COLO668 (cell line): ENCODE measurements at regions not wholly inside any gene's neighbourhood (a gene's known extent, or its start where the extent isn't known, plus 50 kb on each side); places are given as distances from the start of the nearest gene placed in this dataset.

Source experiments
- DNase-seq: peaks from one replicate; lab custom pipeline; 2025; ENCODE audit not compliant: unreplicated experiment; lab: John Stamatoyannopoulos, UW

DNA sequence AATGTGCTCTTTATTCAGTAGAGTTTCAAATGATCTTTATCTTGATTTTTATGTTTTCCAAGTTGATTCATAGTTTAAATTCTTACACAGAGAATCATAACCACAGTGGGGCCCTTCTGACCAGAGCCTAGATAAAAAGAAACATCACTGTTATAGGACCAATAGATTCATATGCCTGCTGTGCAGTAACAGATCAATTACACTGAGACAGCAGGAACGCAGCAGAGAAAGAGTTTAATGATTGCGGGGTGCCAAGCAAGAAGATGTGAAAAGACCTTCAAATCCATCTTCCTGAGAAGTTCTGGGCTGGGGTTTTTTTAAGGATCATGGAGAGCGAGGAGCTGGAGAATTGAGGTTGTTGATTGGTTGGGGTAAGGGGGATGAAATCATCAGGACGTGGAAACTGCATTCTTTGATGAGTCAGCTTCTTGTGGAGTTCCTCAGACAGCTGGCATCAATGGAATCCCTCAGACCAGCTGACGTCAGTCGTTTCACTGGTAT, 346.6 kb downstream of the TBC1D4 start:
- no peak for DNase-seq

DNA sequence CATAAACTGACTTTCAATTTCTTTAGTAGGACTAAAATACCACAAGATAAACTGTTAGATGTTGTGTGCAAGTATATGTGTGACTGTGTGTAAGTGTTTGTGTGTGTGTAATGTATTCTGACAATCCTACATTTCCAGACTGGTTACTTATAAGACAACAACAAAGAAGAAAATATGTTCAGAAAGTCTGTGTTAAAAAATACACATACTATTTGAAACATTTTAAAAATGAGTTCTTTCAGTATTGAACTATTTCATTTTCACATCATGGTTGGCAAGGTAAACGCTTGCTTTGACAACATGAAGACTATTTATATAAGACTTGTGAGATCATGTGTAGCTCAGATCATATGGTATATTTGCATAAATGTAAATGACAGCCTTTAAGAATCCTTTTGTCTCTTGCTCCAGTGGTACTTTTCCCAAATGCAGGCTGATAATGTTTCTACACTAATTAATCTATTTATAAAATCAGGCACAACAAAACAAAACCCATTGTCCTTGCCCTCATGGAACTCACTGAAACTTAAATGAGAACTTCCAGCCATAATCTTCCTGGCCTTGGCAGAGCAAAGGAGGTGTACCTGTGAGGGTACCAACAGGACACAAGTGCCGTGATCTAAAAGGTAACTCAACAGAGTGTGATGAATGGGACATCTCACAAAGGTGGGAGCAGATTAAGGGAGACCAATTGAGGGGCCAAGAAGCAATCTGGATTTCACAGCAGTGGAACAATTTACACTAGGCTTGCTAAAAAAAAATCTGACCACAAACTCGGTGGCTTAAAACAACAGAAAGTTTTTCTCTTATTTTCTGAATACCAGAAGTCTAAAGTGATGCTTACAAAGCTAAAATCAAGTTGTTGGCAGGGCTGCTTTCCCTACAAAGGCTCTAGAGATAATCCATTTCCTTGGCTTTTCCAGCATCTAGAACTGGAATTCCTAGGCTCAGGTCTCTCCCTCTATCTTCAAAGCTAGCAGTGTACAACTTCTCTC, 349.0 kb downstream of the TBC1D4 start:
- no peak for DNase-seq

GRCh38 chr13:75129331-75129730, 352.6 kb downstream of the TBC1D4 start:
- DNase-seq, result no peak

- no peak for DNase-seq
Measured at GRCh38 chr13:75124415-75124814, 357.6 kb downstream of the TBC1D4 start.

DNA sequence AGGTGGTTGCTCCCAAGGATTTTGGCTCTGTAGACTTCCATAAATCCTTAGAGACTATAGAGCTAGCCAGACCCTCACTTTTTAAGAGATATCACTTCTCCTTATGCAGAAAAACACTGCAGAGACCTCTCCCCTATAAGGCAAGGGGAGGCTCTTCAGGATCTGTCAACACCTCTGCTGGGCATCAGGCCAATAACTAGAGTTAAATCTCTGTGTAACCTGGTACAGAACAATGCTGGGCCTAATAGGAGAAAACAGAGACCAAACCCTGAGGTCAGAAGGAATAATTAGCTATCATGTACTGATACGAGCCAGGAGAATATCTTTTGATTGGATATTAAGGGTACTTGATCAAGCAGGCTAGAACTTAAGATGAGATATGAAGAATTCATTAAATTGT, 358.5 kb downstream of the TBC1D4 start:
- no peak for DNase-seq

DNA sequence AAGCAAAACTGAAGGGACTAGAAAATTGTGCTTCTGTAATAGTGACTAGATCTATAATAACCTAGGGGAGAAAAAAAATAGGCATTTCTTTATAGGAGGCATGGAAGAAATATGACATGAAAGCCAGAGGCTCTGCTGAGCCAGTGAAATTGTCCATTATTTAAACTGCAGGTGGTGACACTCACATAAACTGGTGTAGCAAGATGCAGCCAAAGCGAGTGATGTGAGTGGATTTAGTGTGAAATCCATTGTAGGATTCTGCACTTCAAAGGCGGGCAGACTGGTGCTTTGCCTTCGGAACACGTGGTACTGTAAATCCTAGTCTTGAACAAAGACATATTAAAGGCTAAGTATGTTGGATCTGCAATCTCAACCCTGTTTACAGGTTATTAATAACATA, 361.9 kb downstream of the TBC1D4 start:
- no peak for DNase-seq

GRCh38 chr13:75115171-75115570, 366.8 kb downstream of the TBC1D4 start:
- no peak for DNase-seq

- DNase-seq, result no peak
Measured at GRCh38 chr13:75103976-75104375, 378.0 kb downstream of the TBC1D4 start.

DNA sequence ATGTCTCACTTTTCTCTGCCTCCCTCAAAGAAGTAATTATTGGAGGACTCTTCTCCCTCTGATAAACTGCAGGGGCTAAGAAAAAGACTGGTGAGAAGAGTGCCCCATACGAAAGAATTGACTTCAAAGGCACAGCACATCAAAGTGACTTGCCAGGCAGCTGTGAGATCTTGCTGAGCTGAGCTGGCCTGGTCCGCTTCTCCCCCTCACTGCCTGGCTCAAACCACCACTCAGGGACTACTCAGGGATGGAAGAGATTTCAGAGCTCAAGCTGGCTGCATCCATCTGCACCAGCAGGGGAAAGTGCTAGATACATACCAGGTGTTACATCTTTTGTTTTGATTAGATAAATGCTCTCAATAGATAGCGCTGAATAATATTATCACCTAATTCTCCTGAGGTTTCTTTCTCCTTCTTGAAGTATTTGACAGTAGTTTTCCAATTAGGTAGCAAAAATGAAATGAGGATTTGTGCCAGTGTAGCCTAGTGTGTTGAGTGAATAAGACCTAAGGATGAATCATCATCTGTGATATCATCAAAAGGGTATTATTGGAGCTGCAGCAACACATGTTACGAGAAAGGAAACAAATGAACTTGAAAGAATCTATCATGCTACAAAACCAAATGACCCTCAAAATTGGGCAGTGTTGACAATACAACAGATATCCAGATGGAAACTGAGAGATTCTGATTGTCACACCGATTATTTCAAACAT, 379.8 kb downstream of the TBC1D4 start:
- DNase-seq, result no peak

- no peak for DNase-seq
Measured at GRCh38 chr13:75101348-75101747, 380.6 kb downstream of the TBC1D4 start.

GRCh38 chr13:75092143-75092542, 389.8 kb downstream of the TBC1D4 start:
- DNase-seq, result no peak

DNA sequence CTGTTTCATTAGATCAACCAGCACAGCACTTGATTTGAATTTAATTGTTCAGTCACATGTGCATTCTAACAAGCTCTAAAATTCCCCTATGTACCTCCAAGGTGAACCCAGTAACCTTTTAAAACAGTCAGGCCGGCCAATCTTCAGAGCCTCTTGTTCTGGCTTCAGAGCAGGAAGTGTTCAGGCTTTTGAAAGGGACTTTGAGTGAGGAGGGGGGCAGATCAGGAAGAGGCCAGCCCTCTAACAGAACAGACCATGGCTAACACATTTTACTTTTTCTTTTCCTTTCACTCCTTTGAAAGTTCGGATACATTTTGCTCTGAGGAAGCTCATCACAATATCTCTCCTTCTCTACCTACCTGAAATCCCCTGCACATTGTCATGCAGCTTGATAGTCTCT, 390.3 kb downstream of the TBC1D4 start:
- DNase-seq, result no peak

DNA sequence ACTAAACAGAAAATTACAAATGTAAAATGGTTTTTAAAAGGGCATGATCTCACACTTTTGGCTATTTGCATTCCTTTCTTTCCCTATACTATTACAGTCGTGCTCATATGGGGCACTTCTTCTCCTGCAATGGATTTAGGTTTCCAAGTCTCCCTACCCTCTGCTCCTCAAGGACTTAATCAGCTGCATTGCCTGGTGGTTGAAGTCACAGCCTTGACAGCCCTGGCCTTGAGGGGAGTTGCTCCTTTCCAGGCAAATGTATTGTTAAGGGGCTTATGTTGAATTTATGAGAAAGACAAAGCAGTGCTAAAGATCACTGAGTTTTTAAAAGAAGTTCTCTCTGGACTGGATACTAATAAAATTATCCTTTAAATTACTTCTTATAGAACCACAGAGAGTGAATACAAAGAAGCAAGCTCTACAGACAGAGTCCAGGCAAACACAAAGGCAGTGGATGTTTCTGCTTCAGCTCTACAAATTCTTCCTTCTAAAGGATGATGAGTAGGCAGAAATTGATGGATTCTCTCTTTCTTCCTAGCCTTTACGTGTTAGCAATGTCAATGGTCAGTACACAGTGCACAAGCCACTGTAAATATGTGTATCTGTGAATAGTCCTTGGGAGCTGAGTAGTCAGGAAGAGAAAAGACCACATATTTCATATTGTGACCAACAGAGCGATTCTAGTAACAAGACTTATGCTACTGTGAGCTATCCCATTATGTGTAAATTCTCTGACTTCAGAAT, 390.9 kb downstream of the TBC1D4 start:
- no peak for DNase-seq

DNA sequence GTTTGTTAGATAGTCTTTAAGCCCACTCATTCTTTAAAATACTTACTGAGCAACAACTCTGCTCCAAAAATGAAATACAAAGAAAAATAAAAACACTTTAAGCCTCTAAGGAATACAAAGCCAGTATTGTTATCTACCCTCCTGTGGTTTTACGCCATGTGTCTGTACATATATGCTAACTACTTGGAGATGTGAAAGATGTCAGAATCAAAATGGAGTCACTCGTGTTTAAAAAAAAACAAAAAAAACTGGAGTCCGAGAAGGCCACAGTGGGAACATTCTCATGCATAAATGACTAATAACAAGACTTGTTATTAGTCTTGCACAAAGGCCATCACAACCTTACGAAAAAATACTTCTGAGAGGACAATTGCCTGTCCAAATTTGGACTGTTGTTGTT, 393.1 kb downstream of the TBC1D4 start:
- no peak for DNase-seq

DNA sequence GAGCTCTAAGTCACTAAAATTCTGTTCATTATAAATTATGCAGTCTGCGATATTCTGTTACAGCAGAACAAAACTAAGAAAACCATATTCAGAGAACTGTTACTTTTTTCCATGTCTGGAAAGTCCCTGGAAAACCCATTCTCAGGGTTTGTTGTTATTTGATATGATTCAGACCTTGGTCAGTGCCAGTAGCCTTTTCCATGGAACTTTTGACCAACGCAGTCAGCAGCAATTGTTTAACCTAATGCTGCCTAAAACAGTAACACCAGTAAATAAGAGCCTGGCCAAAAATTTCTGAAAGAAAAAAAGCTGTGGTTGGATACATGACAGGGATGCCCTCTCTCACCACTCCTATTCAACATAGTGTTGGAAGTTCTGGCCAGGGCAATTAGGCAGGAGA, 402.7 kb downstream of the TBC1D4 start:
- DNase-seq, result no peak

- DNase-seq, result no peak
Measured at GRCh38 chr13:75076476-75076875, 405.5 kb downstream of the TBC1D4 start.

DNA sequence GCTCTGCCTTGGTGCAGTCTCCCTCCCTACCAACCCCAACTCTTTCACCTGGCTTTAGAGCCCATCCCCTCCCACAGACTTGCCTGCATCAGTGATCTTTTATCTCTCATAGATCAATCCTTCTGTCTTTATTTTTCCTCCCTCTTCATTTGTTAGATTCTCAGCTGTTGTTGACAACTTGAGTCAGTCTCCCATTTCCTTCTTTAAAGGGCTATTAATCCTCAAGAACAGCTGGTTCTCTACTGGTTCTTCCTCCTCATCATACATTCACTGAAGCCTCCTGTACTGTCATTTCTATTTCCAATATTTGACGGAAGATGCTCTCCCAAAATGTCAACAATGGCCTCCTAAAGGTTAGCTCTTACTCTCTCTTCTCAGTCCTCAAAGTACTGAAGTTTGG, 408.2 kb downstream of the TBC1D4 start:
- no peak for DNase-seq

DNA sequence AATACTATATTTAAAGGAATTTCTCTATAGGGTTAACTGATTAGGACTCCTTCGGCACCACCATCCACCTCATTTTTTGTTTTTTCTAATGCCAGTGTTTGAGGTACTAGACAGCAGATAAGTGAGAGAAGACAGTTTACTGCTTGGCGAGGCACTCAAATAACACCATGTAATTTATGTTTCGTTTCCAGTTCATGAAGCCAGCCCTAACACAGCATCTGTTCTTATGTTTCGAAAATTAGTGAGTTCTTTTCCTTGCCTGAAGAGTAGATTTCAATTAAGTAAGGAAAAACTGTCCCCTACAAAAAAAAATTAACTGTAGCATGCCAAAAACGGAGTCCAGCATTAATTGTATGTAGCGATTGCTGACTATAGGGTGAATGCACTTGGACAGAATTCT, 409.1 kb downstream of the TBC1D4 start:
- no peak for DNase-seq

DNA sequence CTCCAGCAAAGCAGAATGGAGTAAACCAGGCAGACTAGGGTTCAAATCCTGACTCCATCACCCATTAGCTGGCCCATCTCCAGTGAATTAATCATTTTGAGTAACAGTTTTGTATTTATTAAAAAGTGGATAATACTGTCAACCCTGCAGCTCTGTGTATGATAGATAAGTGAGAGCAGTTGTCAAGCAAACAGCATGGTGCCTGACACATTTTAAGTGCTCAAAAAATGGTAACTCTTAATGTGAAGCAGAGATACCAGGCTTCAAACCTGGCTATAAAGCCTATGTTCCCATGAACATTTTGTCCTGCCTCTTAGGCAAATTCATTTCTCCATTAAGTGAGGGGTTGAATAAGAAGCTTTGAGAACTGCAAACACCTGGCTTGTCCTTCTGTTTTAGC, 409.6 kb downstream of the TBC1D4 start:
- no peak for DNase-seq

DNA sequence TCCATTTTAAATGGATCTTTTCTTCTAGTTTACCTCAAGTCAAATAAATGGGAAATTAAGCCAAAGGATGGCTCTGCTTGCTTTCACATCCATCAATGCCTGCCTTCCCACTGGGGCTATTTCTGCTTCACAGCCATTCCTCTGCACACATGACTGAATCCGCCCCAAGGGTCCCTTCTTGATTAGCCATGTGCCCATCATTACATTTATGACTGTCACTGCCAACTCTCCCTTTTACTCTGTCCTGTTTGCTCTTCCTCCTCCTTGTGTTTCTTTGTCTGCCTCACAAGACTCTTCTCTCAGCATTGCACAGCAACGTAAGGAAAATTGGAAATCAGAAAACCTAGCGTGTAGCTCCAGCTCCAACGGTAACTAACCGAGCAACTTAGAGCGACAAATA, 410.2 kb downstream of the TBC1D4 start:
- no peak for DNase-seq

DNA sequence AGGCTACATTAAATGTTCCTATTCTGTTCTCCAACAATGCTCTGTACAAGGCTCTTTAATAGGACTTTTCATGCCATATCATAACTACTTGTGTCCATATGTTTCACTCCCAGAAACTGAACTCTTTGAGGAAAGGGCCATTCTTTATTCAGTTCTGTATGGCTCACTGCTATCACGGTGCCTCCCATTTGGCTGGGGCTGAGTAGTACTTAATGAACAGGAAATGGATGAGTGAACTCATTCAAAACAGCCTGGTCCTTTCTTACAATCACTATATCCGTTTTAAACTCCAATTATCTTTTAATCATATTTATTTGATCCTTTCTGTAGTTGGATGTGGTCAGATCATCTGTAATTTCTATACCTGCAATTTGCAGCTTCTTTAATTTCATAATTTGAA, 410.6 kb downstream of the TBC1D4 start:
- no peak for DNase-seq
